ENCODE measurements at regions not wholly inside any gene's neighbourhood (a gene's known extent, or its start where the extent isn't known, plus 50 kb on each side); places are given as distances from the start of the nearest gene placed in this dataset.

DNA sequence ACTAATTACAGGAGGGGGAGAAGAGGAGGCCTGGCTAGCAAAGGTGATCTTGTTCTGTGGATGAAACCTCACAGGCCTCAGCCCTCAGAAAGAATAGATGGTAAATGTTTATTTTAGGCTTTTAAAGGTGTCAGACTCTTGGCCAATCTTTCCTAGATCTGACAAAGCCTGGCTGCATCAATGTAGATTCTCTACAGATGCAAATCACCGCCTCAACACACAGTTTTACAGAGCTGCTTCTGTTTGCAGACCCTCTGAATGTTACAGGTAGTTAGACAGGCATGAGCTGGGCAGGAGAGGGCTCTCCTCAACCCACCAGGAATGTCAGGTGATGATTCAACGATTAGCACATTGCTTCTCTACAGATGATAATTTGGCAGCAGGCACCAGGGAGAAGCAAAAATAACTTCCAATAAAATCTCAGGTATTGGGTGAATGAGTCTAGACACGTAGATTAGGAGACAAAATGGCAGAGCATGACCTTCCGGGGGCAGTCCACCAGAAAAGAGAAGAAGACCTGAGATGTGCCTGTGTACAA is 105.4 kb upstream of the VANGL1 start:
- no peak for TF ChIP-seq ZBTB1 (tag by site-specific recombination; IDR thresholded peaks at IDR 0.05)
- TF ChIP-seq, protein P1, sequence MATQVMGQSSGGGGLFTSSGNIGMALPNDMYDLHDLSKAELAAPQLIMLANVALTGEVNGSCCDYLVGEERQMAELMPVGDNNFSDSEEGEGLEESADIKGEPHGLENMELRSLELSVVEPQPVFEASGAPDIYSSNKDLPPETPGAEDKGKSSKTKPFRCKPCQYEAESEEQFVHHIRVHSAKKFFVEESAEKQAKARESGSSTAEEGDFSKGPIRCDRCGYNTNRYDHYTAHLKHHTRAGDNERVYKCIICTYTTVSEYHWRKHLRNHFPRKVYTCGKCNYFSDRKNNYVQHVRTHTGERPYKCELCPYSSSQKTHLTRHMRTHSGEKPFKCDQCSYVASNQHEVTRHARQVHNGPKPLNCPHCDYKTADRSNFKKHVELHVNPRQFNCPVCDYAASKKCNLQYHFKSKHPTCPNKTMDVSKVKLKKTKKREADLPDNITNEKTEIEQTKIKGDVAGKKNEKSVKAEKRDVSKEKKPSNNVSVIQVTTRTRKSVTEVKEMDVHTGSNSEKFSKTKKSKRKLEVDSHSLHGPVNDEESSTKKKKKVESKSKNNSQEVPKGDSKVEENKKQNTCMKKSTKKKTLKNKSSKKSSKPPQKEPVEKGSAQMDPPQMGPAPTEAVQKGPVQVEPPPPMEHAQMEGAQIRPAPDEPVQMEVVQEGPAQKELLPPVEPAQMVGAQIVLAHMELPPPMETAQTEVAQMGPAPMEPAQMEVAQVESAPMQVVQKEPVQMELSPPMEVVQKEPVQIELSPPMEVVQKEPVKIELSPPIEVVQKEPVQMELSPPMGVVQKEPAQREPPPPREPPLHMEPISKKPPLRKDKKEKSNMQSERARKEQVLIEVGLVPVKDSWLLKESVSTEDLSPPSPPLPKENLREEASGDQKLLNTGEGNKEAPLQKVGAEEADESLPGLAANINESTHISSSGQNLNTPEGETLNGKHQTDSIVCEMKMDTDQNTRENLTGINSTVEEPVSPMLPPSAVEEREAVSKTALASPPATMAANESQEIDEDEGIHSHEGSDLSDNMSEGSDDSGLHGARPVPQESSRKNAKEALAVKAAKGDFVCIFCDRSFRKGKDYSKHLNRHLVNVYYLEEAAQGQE (tag by site-specific recombination; IDR thresholded peaks at IDR 0.05): no peak
- no peak for TF ChIP-seq ZNF426 (tag by site-specific recombination; IDR thresholded peaks at IDR 0.05)
- TF ChIP-seq ZNF341 (tag by site-specific recombination; IDR thresholded peaks at IDR 0.05; ENCODE audit: low read depth): no peak
- no peak for TF ChIP-seq ZNF155 (tag by site-specific recombination; IDR thresholded peaks at IDR 0.05)
- no peak for TF ChIP-seq KLF1 (tag by site-specific recombination; IDR thresholded peaks at IDR 0.05)
- TF ChIP-seq, protein P2, sequence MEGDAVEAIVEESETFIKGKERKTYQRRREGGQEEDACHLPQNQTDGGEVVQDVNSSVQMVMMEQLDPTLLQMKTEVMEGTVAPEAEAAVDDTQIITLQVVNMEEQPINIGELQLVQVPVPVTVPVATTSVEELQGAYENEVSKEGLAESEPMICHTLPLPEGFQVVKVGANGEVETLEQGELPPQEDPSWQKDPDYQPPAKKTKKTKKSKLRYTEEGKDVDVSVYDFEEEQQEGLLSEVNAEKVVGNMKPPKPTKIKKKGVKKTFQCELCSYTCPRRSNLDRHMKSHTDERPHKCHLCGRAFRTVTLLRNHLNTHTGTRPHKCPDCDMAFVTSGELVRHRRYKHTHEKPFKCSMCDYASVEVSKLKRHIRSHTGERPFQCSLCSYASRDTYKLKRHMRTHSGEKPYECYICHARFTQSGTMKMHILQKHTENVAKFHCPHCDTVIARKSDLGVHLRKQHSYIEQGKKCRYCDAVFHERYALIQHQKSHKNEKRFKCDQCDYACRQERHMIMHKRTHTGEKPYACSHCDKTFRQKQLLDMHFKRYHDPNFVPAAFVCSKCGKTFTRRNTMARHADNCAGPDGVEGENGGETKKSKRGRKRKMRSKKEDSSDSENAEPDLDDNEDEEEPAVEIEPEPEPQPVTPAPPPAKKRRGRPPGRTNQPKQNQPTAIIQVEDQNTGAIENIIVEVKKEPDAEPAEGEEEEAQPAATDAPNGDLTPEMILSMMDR (tag by site-specific recombination; IDR thresholded peaks at IDR 0.05): no peak
- no peak for TF ChIP-seq ZSCAN16 (tag by site-specific recombination; IDR thresholded peaks at IDR 0.05)
- no peak for TF ChIP-seq BCL11A (tag by site-specific recombination; IDR thresholded peaks at IDR 0.05; ENCODE audit: low read depth)
- no peak for TF ChIP-seq ZNF202 (tag by site-specific recombination; IDR thresholded peaks at IDR 0.05; ENCODE audit: borderline replicate concordance)
- TF ChIP-seq ZNF473 (tag by site-specific recombination; IDR thresholded peaks at IDR 0.05): no peak
- no peak for TF ChIP-seq ZNF664 (tag by site-specific recombination; IDR thresholded peaks at IDR 0.05)
- no peak for TF ChIP-seq HOXA7 (CRISPR knock-in tag; IDR thresholded peaks at IDR 0.05; ENCODE audit: borderline replicate concordance)
- no peak for TF ChIP-seq ZNF248 (tag by site-specific recombination; IDR thresholded peaks at IDR 0.05)
